ENCODE measurements at regions not wholly inside any gene's neighbourhood (a gene's known extent, or its start where the extent isn't known, plus 50 kb on each side); places are given as distances from the start of the nearest gene placed in this dataset.
"Not testable (repeated sequence)": the region's sequence is repeated elsewhere in the genome, so short reads cannot be mapped to it uniquely, and the experiment has no call there.

- POLR2A ChIA-PET = no interaction called here
- no peak overlapping the region for H3K4me3 Mint-ChIP-seq
- peaks cover 5% of the 10 kb centered on the region for H3K9me3 Mint-ChIP-seq
- no peak overlapping the region for H3K27ac Mint-ChIP-seq
- H3K27me3 Mint-ChIP-seq = no peaks in the 10 kb centered on the region
- ATAC-seq (ENCODE audit: low read depth) (no peak), DNase-seq (no peak)
- no peaks in the 10 kb centered on the region for H3K36me3 Mint-ChIP-seq
- no peaks in the 10 kb centered on the region for H3K4me1 Mint-ChIP-seq
These were observed 396.9 kb upstream of the EYS start for GRCh38 chr6:66103954-66104353.

GRCh38 chr6:66103354-66103753, 396.3 kb upstream of the EYS start:
- POLR2A ChIA-PET = no interaction called here
- Mint-ChIP-seq H3K27ac (no peak overlapping the region), H3K9me3 (peaks cover 5% of the 10 kb centered on the region), H3K36me3 (no peaks in the 10 kb centered on the region), H3K4me3 (no peak overlapping the region), H3K27me3 (no peaks in the 10 kb centered on the region), H3K4me1 (no peaks in the 10 kb centered on the region)
- no peak for ATAC-seq (ENCODE audit: low read depth)
- no peak for DNase-seq

GRCh38 chr6:66096679-66097078, 389.7 kb upstream of the EYS start:
- H3K27me3 Mint-ChIP-seq = no peaks in the 10 kb centered on the region
- ATAC-seq (ENCODE audit: low read depth) = no peak
- POLR2A ChIA-PET = no interaction called here

GRCh38 chr6:66094615-66095014, 387.6 kb upstream of the EYS start:
- no peaks in the 10 kb centered on the region for H3K4me1 Mint-ChIP-seq
- no peak overlapping the region for H3K27ac Mint-ChIP-seq
- POLR2A ChIA-PET = no interaction called here
- H3K36me3 Mint-ChIP-seq = no peaks in the 10 kb centered on the region
- no peak overlapping the region for H3K4me3 Mint-ChIP-seq
- ATAC-seq (ENCODE audit: low read depth) (no peak), DNase-seq (no peak)
- H3K9me3 Mint-ChIP-seq = peaks cover 11% of the 10 kb centered on the region
- no peaks in the 10 kb centered on the region for H3K27me3 Mint-ChIP-seq

More at GRCh38 chr6:66096679-66097078, 389.7 kb upstream of the EYS start:
- H3K9me3 Mint-ChIP-seq = peaks cover 11% of the 10 kb centered on the region
- H3K27ac Mint-ChIP-seq = no peak overlapping the region
- no peak overlapping the region for H3K4me3 Mint-ChIP-seq
- H3K36me3 Mint-ChIP-seq = no peaks in the 10 kb centered on the region
- no peaks in the 10 kb centered on the region for H3K4me1 Mint-ChIP-seq
- DNase-seq = no peak

- H3K4me1 Mint-ChIP-seq; H3K4me3 Mint-ChIP-seq; H3K36me3 Mint-ChIP-seq; H3K27ac Mint-ChIP-seq; H3K9me3 Mint-ChIP-seq; POLR2A ChIA-PET; H3K27me3 Mint-ChIP-seq; ATAC-seq (ENCODE audit: low read depth); DNase-seq: not testable (repeated sequence)
These were observed 385.3 kb upstream of the EYS start for GRCh38 chr6:66092306-66092705.

GRCh38 chr6:66086532-66086931, 379.5 kb upstream of the EYS start:
- Mint-ChIP-seq H3K4me1 (no peaks in the 10 kb centered on the region), H3K9me3 (peaks cover 9% of the 10 kb centered on the region), H3K36me3 (no peaks in the 10 kb centered on the region), H3K4me3 (no peak overlapping the region), H3K27ac (no peak overlapping the region), H3K27me3 (no peaks in the 10 kb centered on the region)
- DNase-seq (no peak), ATAC-seq (ENCODE audit: low read depth) (no peak)
- POLR2A ChIA-PET = no interaction called here

GRCh38 chr6:66082914-66083313, 375.9 kb upstream of the EYS start:
- ATAC-seq (ENCODE audit: low read depth) (no peak), DNase-seq (no peak)
- H3K9me3 Mint-ChIP-seq = peaks cover 8% of the 10 kb centered on the region
- H3K27ac Mint-ChIP-seq = no peak overlapping the region
- H3K4me3 Mint-ChIP-seq = no peak overlapping the region
- no peaks in the 10 kb centered on the region for H3K27me3 Mint-ChIP-seq
- H3K4me1 Mint-ChIP-seq = no peaks in the 10 kb centered on the region
- POLR2A ChIA-PET = no interaction called here
- no peaks in the 10 kb centered on the region for H3K36me3 Mint-ChIP-seq

GRCh38 chr6:66068907-66069306, 361.9 kb upstream of the EYS start:
- no peak overlapping the region for H3K27ac Mint-ChIP-seq
- DNase-seq = no peak
- H3K4me1 Mint-ChIP-seq = no peaks in the 10 kb centered on the region
- no peaks in the 10 kb centered on the region for H3K27me3 Mint-ChIP-seq
- no peak overlapping the region for H3K4me3 Mint-ChIP-seq
- no peak for ATAC-seq (ENCODE audit: low read depth)
- H3K9me3 Mint-ChIP-seq = no peaks in the 10 kb centered on the region
- POLR2A ChIA-PET = no interaction called here
- H3K36me3 Mint-ChIP-seq = no peaks in the 10 kb centered on the region

- Mint-ChIP-seq H3K4me1 (no peaks in the 10 kb centered on the region), H3K4me3 (no peak overlapping the region), H3K27ac (no peak overlapping the region), H3K27me3 (no peaks in the 10 kb centered on the region), H3K36me3 (no peaks in the 10 kb centered on the region), H3K9me3 (peaks cover under 1% of the 10 kb centered on the region)
- POLR2A ChIA-PET = no interaction called here
- no peak for ATAC-seq (ENCODE audit: low read depth)
- no peak for DNase-seq
These were observed 361.0 kb upstream of the EYS start for GRCh38 chr6:66068033-66068432.

- no peaks in the 10 kb centered on the region for H3K4me1 Mint-ChIP-seq
- H3K27ac Mint-ChIP-seq = no peak overlapping the region
- ATAC-seq (ENCODE audit: low read depth) = no peak
- H3K36me3 Mint-ChIP-seq = no peaks in the 10 kb centered on the region
- H3K27me3 Mint-ChIP-seq = no peaks in the 10 kb centered on the region
- no peak for DNase-seq
- no peak overlapping the region for H3K4me3 Mint-ChIP-seq
- H3K9me3 Mint-ChIP-seq = peaks cover 5% of the 10 kb centered on the region
- POLR2A ChIA-PET = no interaction called here
These were observed 358.3 kb upstream of the EYS start for GRCh38 chr6:66065313-66065712.

GRCh38 chr6:66057034-66057433, 350.0 kb upstream of the EYS start:
- no peaks in the 10 kb centered on the region for H3K27me3 Mint-ChIP-seq
- H3K9me3 Mint-ChIP-seq = peaks cover 3% of the 10 kb centered on the region
- DNase-seq (no peak), ATAC-seq (ENCODE audit: low read depth) (no peak)
- no peaks in the 10 kb centered on the region for H3K36me3 Mint-ChIP-seq
- H3K4me3 Mint-ChIP-seq = no peak overlapping the region
- no peaks in the 10 kb centered on the region for H3K4me1 Mint-ChIP-seq
- no peak overlapping the region for H3K27ac Mint-ChIP-seq
- POLR2A ChIA-PET = no interaction called here

GRCh38 chr6:66054967-66055366, 347.9 kb upstream of the EYS start:
- H3K36me3 Mint-ChIP-seq = no peaks in the 10 kb centered on the region
- H3K4me3 Mint-ChIP-seq = no peak overlapping the region
- DNase-seq (no peak), ATAC-seq (ENCODE audit: low read depth) (no peak)
- no peaks in the 10 kb centered on the region for H3K27me3 Mint-ChIP-seq
- POLR2A ChIA-PET = no interaction called here
- H3K9me3 Mint-ChIP-seq = peaks cover 1% of the 10 kb centered on the region
- no peak overlapping the region for H3K27ac Mint-ChIP-seq
- H3K4me1 Mint-ChIP-seq = no peaks in the 10 kb centered on the region

GRCh38 chr6:66051812-66052211, 344.8 kb upstream of the EYS start:
- DNase-seq (no peak), ATAC-seq (ENCODE audit: low read depth) (no peak)
- Mint-ChIP-seq H3K4me3 (no peak overlapping the region), H3K4me1 (no peaks in the 10 kb centered on the region), H3K36me3 (no peaks in the 10 kb centered on the region), H3K27me3 (no peaks in the 10 kb centered on the region), H3K27ac (no peak overlapping the region), H3K9me3 (peaks cover 3% of the 10 kb centered on the region)
- POLR2A ChIA-PET = no interaction called here

GRCh38 chr6:66048684-66049474, 341.9 kb upstream of the EYS start:
- H3K9me3 Mint-ChIP-seq = peaks cover 6% of the 10 kb centered on the region
- no peak overlapping the region for H3K4me3 Mint-ChIP-seq
- H3K27me3 Mint-ChIP-seq = no peaks in the 10 kb centered on the region
- no peaks in the 10 kb centered on the region for H3K4me1 Mint-ChIP-seq
- H3K27ac Mint-ChIP-seq = no peak overlapping the region
- DNase-seq (no peak), ATAC-seq (ENCODE audit: low read depth) (no peak)
- POLR2A ChIA-PET = no interaction called here
- no peaks in the 10 kb centered on the region for H3K36me3 Mint-ChIP-seq

GRCh38 chr6:66032626-66033025, 325.6 kb upstream of the EYS start:
- Mint-ChIP-seq H3K4me1 (no peaks in the 10 kb centered on the region), H3K27me3 (no peaks in the 10 kb centered on the region), H3K4me3 (no peak overlapping the region), H3K36me3 (no peaks in the 10 kb centered on the region), H3K9me3 (peaks cover 2% of the 10 kb centered on the region), H3K27ac (no peak overlapping the region)
- POLR2A ChIA-PET = no interaction called here
- ATAC-seq (ENCODE audit: low read depth) (no peak), DNase-seq (no peak)
